ENCODE measurements at regions not wholly inside any gene's neighbourhood (a gene's known extent, or its start where the extent isn't known, plus 50 kb on each side); places are given as distances from the start of the nearest gene placed in this dataset.

DNA sequence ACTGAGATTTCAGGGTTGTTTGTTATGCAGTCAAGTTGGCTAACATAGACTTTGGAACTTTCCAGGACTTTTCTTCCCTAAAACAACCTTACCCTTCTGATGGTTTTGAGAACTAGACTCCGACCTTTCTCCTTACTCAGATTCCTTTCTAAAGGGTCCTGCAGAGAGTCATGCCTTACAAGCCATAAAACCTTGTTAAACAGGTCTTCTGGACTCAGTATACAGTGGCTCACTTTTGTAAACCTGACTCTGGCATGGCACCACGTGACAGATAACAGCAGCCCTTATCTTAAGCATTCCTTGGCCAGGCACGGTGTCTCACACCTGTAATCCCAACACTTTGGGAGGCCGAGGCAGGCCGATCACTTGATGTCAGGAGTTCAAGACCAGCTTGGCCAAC, 253.2 kb upstream of the RAB6C start:
- no peak for TF ChIP-seq POLR2A (IDR thresholded peaks at IDR 0.05; ENCODE audit: low read depth, low read length)
- no peak for TF ChIP-seq EZH2 (IDR thresholded peaks at IDR 0.05; ENCODE audit: borderline replicate concordance, low read depth, low read length, severe bottlenecking)
- no peak for TF ChIP-seq JUN (IDR thresholded peaks at IDR 0.05; ENCODE audit: borderline replicate concordance, insufficient read depth, insufficient read length, low read depth)
- TF ChIP-seq, protein P1, sequence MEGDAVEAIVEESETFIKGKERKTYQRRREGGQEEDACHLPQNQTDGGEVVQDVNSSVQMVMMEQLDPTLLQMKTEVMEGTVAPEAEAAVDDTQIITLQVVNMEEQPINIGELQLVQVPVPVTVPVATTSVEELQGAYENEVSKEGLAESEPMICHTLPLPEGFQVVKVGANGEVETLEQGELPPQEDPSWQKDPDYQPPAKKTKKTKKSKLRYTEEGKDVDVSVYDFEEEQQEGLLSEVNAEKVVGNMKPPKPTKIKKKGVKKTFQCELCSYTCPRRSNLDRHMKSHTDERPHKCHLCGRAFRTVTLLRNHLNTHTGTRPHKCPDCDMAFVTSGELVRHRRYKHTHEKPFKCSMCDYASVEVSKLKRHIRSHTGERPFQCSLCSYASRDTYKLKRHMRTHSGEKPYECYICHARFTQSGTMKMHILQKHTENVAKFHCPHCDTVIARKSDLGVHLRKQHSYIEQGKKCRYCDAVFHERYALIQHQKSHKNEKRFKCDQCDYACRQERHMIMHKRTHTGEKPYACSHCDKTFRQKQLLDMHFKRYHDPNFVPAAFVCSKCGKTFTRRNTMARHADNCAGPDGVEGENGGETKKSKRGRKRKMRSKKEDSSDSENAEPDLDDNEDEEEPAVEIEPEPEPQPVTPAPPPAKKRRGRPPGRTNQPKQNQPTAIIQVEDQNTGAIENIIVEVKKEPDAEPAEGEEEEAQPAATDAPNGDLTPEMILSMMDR (IDR thresholded peaks at IDR 0.05; ENCODE audit: extremely low read depth in 1 of 2, insufficient read depth in 1 of 2, low read depth in 1 of 2, low read length in 2 of 2): no peak
- TF ChIP-seq MYC (IDR thresholded peaks at IDR 0.05; ENCODE audit: low read depth, low read length): no peak
